MM.1S (cell line): ENCODE measurements at regions not wholly inside any gene's neighbourhood (a gene's known extent, or its start where the extent isn't known, plus 50 kb on each side); places are given as distances from the start of the nearest gene placed in this dataset.

ENCODE experiments used
- DNase-seq: peaks from one replicate; pipeline ENCODE4 v3.0.0-alpha.2; 2015
- H2AFZ ChIP-seq: fragments of 300-600 bp; sonication (generic); 2 replicates; pipeline ENCODE4 v1.6.0; 2016; ENCODE audit warnings: antibody characterized with exemption, low read length
- H3F3A ChIP-seq: fragments of 300-600 bp; sonication (generic); 2 replicates; pipeline ENCODE4 v1.6.1; 2016; ENCODE audit warnings: mild to moderate bottlenecking, antibody characterized with exemption, low read length, moderate library complexity, mixed read lengths; ENCODE audit not compliant: insufficient read depth
- H3K27ac ChIP-seq: fragments of 300-600 bp; sonication (generic); 2 replicates; pipeline ENCODE4 v1.5.1; 2016; ENCODE audit warnings: mild to moderate bottlenecking, low read length
- H3K27me3 ChIP-seq: fragments of 300-600 bp; sonication (generic); replicated peaks from 2 replicates; pipeline ENCODE4 v1.6.0; 2016; ENCODE audit warnings: low read length; ENCODE audit not compliant: insufficient read depth
- H3K36me3 ChIP-seq: fragments of 300-600 bp; sonication (generic); replicated peaks from 2 replicates; pipeline ENCODE4 v1.6.1; 2016; ENCODE audit warnings: mild to moderate bottlenecking, low read length, mixed read lengths; ENCODE audit not compliant: insufficient read depth
- H3K4me1 ChIP-seq: fragments of 300-600 bp; sonication (generic); 2 replicates; pipeline ENCODE4 v1.6.1; 2016; ENCODE audit warnings: low read length, mixed read lengths
- H3K4me2 ChIP-seq: fragments of 300-600 bp; sonication (generic); 2 replicates; pipeline ENCODE4 v1.6.0; 2016; ENCODE audit warnings: low read depth, low read length
- H3K4me3 ChIP-seq: fragments of 300-600 bp; sonication (generic); 2 replicates; pipeline ENCODE4 v1.5.1; 2016; ENCODE audit warnings: low read length, mixed read lengths
- H3K79me2 ChIP-seq: fragments of 300-600 bp; sonication (generic); 2 replicates; pipeline ENCODE4 v1.6.1; 2016; ENCODE audit warnings: mixed run types, low read length, mixed read lengths
- H3K9ac ChIP-seq: fragments of 300-600 bp; sonication (generic); 2 replicates; pipeline ENCODE4 v1.6.1; 2016; ENCODE audit warnings: low read length, mixed read lengths
- H3K9me2 ChIP-seq: fragments of 300-600 bp; sonication (generic); replicated peaks from 2 replicates; pipeline ENCODE4 v1.6.1; 2016; ENCODE audit warnings: mild to moderate bottlenecking, low read length, mixed read lengths; ENCODE audit not compliant: insufficient read depth
- H3K9me3 ChIP-seq: fragments of 300-600 bp; sonication (generic); replicated peaks from 2 replicates; pipeline ENCODE4 v1.6.1; 2016; ENCODE audit warnings: mild to moderate bottlenecking, low read length, mixed read lengths; ENCODE audit not compliant: insufficient read depth
- H4K20me1 ChIP-seq: fragments of 300-600 bp; sonication (generic); 2 replicates; pipeline ENCODE4 v1.6.1; 2016; ENCODE audit warnings: mild to moderate bottlenecking, low read length, moderate library complexity, mixed read lengths; ENCODE audit not compliant: insufficient read depth
- EZH2 ChIP-seq: fragments of 300-600 bp; sonication (generic); optimal IDR thresholded peaks from 2 replicates; pipeline ENCODE3; 2017; ENCODE audit warnings: low read depth, mild to moderate bottlenecking, antibody characterized with exemption, low read length, mixed read lengths
- EZH2phosphoT487 ChIP-seq: fragments of 300-600 bp; sonication (generic); IDR thresholded peaks from 2 replicates; pipeline ENCODE4 v1.6.1; 2018; ENCODE audit warnings: antibody characterized with exemption, low read length
- TF ChIP-seq, protein P1 (sequence below): fragments of 300-600 bp; sonication (generic); IDR thresholded peaks from 2 replicates; pipeline ENCODE4 v1.5.1; 2016; ENCODE audit warnings: antibody characterized with exemption, low read length, mixed read lengths

DNA sequence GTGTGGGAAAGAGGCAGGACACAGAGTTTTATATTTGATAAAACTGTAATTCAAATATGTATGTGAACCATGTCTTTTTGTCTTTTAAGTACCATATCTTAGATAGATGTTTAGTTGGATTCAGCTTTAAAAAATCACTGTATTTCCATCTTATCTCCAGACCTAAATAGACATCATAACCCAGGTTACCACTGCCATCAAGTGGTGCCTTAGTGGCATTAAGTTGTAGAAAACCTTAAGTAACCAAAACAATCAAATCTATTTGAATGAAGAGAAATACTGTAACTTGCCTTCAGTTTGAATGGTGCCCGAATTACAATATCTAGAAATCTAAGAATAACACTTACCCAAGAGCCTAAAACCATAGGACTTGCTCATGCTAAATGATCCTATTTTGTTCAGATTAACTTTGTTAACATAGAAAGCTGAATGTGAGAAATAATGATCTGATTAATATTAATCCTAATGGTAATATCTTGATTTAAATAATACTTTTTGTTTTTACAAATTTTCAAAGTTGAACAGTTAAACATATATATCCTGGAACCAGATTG lies 92.5 kb upstream of the MAP2 start:
- Histone ChIP-seq H3K9ac (no peak overlapping the region), H3K4me3 (no peak overlapping the region), H3K9me2 (no peaks in the 10 kb centered on the region), H3F3A (no peaks in the 10 kb centered on the region), H3K4me1 (no peaks in the 10 kb centered on the region), H4K20me1 (no peaks in the 10 kb centered on the region), H3K36me3 (no peaks in the 10 kb centered on the region), H3K9me3 (no peaks in the 10 kb centered on the region), H3K79me2 (no peaks in the 10 kb centered on the region), H3K27me3 (no peaks in the 10 kb centered on the region), H3K27ac (no peak overlapping the region), H2AFZ (no peak overlapping the region), H3K4me2 (no peak overlapping the region)
- TF ChIP-seq, protein P1, sequence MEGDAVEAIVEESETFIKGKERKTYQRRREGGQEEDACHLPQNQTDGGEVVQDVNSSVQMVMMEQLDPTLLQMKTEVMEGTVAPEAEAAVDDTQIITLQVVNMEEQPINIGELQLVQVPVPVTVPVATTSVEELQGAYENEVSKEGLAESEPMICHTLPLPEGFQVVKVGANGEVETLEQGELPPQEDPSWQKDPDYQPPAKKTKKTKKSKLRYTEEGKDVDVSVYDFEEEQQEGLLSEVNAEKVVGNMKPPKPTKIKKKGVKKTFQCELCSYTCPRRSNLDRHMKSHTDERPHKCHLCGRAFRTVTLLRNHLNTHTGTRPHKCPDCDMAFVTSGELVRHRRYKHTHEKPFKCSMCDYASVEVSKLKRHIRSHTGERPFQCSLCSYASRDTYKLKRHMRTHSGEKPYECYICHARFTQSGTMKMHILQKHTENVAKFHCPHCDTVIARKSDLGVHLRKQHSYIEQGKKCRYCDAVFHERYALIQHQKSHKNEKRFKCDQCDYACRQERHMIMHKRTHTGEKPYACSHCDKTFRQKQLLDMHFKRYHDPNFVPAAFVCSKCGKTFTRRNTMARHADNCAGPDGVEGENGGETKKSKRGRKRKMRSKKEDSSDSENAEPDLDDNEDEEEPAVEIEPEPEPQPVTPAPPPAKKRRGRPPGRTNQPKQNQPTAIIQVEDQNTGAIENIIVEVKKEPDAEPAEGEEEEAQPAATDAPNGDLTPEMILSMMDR, result peak; percentile 44
- no peak for TF ChIP-seq EZH2
- peak; percentile 44 for DNase-seq

DNA sequence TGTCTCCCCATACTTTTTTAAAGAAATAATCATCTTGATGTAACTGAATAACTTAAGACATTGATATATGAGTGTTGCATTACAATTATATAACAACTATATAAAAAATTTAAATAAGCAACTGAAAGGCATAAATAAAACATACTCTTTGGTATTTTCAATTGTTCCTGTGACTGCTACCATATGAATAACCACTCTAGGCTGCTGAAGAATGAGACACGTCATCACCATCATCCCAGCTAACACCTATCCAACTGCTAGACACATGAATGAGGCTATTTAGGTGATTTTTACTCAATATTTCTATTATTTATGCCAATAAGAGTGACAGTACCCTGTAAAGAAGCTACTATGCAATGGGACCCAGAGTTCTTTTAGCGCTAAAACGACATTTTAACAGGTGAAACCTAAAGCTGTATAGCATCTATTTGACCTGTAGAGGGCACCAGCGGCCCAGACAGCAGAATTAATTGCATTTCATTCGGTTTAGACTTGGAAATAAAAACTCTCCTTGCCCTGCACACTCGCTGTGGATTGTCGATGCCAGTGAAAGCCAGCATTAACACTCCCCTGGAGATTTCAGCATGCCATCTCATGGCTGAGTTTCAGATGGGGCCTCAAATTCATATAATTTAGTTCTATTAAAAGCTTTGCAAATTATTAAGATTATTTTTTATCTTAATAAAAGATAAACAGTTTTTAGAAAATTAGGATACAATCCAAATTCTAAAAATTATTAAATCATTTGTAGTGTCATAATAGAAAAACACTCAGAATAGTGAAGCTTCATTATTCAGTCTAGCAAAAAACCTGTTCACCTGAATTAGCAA lies 89.4 kb upstream of the MAP2 start:
- Histone ChIP-seq H3K4me3 (no peak overlapping the region), H3K4me1 (no peaks in the 10 kb centered on the region), H3F3A (no peaks in the 10 kb centered on the region), H3K27me3 (no peaks in the 10 kb centered on the region), H4K20me1 (no peaks in the 10 kb centered on the region), H3K9me3 (no peaks in the 10 kb centered on the region), H2AFZ (no peak overlapping the region), H3K79me2 (no peaks in the 10 kb centered on the region), H3K4me2 (peak overlapping the region; percentile 44), H3K27ac (no peak overlapping the region), H3K9me2 (no peaks in the 10 kb centered on the region), H3K9ac (no peak overlapping the region), H3K36me3 (no peaks in the 10 kb centered on the region)
- DNase-seq, result peak; percentile 68
- no peak for TF ChIP-seq EZH2
- TF ChIP-seq, protein P1, result peak; percentile 89

DNA sequence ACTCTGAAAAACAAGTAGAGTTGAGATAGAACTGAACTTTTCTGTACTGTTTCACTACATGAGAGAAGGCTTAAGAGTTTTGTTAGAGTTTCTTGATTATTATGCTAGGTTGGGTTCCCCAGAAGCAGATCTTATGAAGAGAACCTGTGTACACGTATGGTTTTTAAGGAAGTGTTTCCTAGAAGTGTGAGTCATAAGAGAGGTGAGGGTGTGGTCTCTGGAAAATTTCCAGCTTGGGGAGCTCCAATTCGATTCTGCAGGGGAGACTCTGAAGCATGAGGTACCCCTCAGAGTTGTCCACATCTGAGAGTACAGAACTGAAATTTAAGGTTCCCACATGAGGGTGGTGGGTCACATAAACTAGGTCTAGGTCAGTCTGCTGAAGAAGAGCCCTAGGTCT lies 83.3 kb upstream of the MAP2 start:
- Histone ChIP-seq H2AFZ (no peak overlapping the region), H3K9me3 (no peaks in the 10 kb centered on the region), H3K27ac (no peak overlapping the region), H3K36me3 (no peaks in the 10 kb centered on the region), H3K79me2 (no peaks in the 10 kb centered on the region), H3K9ac (no peak overlapping the region), H3K27me3 (no peaks in the 10 kb centered on the region), H3K4me2 (no peak overlapping the region), H3F3A (no peaks in the 10 kb centered on the region), H4K20me1 (no peaks in the 10 kb centered on the region), H3K4me1 (no peaks in the 10 kb centered on the region), H3K4me3 (no peak overlapping the region), H3K9me2 (no peaks in the 10 kb centered on the region)
- DNase-seq, result no peak
- TF ChIP-seq EZH2, result no peak
- TF ChIP-seq, protein P1, result no peak
- no peak for TF ChIP-seq EZH2phosphoT487
